ENCODE measurements at regions not wholly inside any gene's neighbourhood (a gene's known extent, or its start where the extent isn't known, plus 50 kb on each side); places are given as distances from the start of the nearest gene placed in this dataset.
"Not testable (repeated sequence)": the region's sequence is repeated elsewhere in the genome, so short reads cannot be mapped to it uniquely, and the experiment has no call there.

DNA sequence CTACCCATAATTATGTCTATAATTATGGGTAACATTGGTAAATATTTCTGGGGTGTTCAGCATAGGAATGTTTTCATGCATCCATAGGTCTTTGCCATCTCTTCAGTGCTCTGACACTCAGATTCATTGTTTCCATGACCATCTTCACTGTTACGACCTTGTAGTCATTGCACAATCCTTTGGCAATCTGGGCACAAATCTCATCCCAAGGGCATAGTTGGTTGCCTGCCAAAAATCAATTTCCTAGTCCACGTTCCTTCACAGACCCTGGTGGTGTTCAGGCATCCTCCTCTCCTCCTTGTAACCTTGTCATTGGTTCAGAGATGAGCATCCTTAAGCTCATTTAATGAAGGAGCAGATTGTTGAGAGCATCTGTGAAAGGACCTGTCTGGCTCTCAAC, 1400.7 kb downstream of the CDH12 start:
- no peak for TF ChIP-seq CTCF (IDR thresholded peaks at IDR 0.05; ENCODE audit: low read depth, low read length)
- H3K4me3 ChIP-seq (ENCODE audit: low read depth, low read length): no peak overlapping the region

DNA sequence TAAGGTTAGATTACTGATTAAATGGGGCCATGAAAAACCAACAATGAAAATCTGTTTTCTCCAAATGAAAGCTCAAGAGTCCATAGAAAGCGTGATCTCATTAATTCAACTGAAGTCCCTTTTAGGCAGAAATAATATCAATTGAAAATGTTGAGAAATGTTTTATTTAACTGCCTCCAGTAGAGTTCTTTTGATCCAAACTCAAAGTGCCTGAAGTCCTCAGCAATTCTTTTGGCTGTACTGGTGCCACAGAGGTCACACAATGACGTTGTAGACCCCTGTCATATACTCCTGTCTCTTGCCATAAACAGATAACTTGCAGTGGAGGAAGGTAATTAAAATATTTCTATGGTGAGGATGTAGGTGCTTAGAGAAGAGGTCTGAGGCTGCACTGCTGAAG, 1420.5 kb downstream of the CDH12 start:
- TF ChIP-seq CTCF (IDR thresholded peaks at IDR 0.05; ENCODE audit: low read depth, low read length): no peak
- no peak overlapping the region for H3K4me3 ChIP-seq (ENCODE audit: low read depth, low read length)

- TF ChIP-seq CTCF (IDR thresholded peaks at IDR 0.05; ENCODE audit: low read depth, low read length): no peak
- H3K4me3 ChIP-seq (ENCODE audit: low read depth, low read length): no peak overlapping the region
Measured at GRCh38 chr5:21424907-21425306, 1428.2 kb downstream of the CDH12 start.

- TF ChIP-seq CTCF (IDR thresholded peaks at IDR 0.05; ENCODE audit: low read depth, low read length): no peak
Measured at GRCh38 chr5:21419383-21419782, 1431.4 kb upstream of the CDH18 start.

GRCh38 chr5:21402089-21402488, 1414.1 kb upstream of the CDH18 start:
- not testable (repeated sequence) for H3K4me3 ChIP-seq (ENCODE audit: low read depth, low read length)

More at GRCh38 chr5:21419383-21419782, 1431.4 kb upstream of the CDH18 start:
- H3K4me3 ChIP-seq (ENCODE audit: low read depth, low read length): no peak overlapping the region

GRCh38 chr5:21398511-21398910, 1410.5 kb upstream of the CDH18 start:
- TF ChIP-seq CTCF (IDR thresholded peaks at IDR 0.05; ENCODE audit: low read depth, low read length): no peak
- no peak overlapping the region for H3K4me3 ChIP-seq (ENCODE audit: low read depth, low read length)

DNA sequence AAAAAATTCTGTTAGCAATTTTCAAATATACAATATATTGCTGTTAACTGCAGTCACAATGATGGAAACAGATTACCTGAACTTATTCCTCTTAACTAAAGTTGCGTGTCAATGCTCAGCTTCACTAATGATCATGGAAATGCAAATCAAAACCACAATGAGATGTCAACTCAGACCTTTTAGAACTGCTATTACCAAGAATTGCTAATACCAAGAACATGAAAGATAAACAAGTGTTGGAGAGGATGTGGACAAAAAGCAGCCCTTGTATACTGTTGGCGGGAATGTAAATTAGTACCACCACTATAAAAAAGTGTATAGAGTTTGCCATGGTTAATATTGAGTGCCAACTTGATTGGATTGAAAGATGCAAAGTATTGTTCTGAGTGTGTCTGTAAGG, 1409.7 kb upstream of the CDH18 start:
- no peak overlapping the region for H3K4me3 ChIP-seq (ENCODE audit: low read depth, low read length)
- TF ChIP-seq CTCF (IDR thresholded peaks at IDR 0.05; ENCODE audit: low read depth, low read length): no peak

DNA sequence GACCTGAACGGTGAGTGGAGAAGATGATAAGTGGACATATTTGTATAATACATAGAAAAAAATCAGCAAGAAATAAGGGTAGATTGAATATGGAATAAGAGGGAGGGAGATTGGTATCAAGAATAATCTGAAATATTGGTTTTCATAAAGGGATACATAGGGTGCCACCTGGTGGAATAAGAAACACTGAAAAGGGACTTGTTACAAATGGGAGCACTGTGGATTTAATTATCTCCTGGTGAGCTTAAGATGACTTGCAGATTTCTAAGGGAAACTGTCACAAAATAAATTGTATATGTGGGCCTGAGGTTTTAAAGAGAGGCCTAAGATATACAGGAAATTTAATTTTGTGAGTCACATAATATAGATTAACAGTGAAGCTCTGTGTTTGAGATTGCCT, 1403.5 kb upstream of the CDH18 start:
- no peak overlapping the region for H3K4me3 ChIP-seq (ENCODE audit: low read depth, low read length)
- TF ChIP-seq CTCF (IDR thresholded peaks at IDR 0.05; ENCODE audit: low read depth, low read length): no peak

- H3K4me3 ChIP-seq (ENCODE audit: low read depth, low read length): not testable (repeated sequence)
Measured at GRCh38 chr5:21360754-21361153, 1372.8 kb upstream of the CDH18 start.

DNA sequence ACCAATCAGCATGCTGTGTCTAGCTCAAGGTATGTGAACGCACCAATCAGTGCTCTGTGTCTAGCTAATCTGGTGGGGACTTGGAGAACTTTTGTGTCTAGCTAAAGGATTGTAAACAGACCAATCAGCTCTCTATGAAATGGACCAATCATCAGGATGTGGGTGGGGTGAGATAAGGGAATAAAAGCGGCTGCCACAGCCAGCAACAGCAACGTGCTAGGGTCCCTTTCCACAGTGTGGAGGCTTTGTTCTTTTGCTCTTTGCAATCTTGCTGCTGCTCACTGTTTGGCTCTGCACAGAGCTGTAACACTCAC, 1353.9 kb upstream of the CDH18 start:
- H3K4me3 ChIP-seq (ENCODE audit: low read depth, low read length): not testable (repeated sequence)

GRCh38 chr5:21341203-21341947, 1353.4 kb upstream of the CDH18 start:
- not testable (repeated sequence) for H3K4me3 ChIP-seq (ENCODE audit: low read depth, low read length)

DNA sequence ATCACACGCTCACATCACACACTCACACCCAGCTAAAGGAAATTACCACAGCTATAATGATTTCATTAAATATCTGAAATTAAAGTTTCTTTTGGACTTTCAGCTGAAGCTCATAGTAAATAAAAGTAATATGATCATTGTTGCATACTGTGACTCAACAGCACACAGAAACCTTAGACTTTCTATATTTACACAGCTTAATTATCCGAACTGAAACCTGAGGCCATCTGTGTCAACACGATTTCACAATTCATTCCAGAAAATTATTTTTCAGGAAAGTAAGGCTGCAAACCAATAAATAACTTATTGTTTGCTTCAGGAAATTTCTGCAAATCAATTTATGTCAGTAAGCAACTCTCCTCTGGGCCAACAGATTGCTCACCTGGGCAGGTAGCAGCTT, 1352.2 kb upstream of the CDH18 start:
- not testable (repeated sequence) for H3K4me3 ChIP-seq (ENCODE audit: low read depth, low read length)

Measured in WI38 (cell line).